GM19438 (cell line): ENCODE measurements at regions not wholly inside any gene's neighbourhood (a gene's known extent, or its start where the extent isn't known, plus 50 kb on each side); places are given as distances from the start of the nearest gene placed in this dataset.

Experiments used
- ATAC-seq: cut with Tn5 transposase; IDR thresholded peaks from one replicate; pipeline ENCODE4 v1.9.1; 2021; ENCODE audit warnings: low read depth; ENCODE audit not compliant: unreplicated experiment

DNA sequence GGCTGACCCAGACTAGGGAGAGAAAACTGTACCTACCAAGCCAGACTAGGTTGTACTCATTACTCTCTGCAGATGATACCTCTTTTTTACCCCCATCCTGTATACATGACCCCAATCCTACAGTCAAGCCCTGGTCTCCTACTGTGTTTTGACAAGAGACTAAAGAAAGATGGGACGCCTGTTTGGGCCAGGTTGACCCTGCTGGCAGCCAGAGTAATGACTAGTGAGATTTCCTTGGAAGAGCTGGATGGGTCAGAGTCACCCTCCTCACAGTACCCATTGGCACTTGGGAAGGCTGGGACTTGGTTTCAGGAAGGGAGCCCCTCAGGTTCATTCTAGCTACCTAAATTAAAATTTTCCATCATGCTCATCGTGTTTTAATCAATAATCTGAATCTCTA, 89.7 kb upstream of the NR4A3 start:
- no peak for ATAC-seq

DNA sequence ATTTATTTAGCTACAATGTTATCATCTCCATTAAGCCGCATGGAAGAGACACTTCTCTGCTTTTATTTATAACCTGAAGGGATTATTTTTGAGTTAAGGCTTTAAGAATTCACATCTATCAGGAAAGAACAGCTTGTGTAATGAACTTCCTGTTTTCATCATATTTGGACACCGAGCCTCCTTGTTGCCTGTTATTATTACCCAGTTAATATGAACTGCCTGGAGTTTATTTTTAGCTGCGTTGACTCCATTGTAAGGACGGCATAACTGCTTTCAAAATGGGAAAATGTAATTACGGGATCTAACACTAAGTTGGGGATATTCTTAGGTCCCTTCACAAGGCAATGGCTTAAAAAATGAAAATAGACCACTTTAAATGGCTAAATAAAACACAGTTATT, 89.0 kb upstream of the NR4A3 start:
- ATAC-seq: no peak

DNA sequence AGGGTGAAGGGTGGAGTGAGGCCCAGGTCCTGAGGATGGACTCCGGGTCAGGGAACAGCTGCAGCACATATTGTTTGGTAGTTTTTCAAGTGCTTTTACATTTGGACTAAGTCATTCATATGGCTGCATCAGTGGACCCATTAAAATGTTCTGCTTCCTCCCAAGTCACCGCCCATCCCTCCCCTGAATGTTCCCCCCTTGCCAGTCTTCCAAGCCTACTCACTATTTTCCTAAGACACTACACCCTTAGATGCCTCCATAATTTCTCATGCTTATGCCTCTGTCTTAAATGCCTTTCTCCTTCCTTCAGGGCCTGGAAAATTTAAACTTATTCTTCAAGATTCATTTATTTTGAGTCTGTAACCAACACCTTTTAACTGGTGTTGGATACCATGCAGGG, 86.6 kb upstream of the NR4A3 start:
- no peak for ATAC-seq

- ATAC-seq: no peak
Observed at GRCh38 chr9:99736291-99736690, 85.4 kb upstream of the NR4A3 start.

DNA sequence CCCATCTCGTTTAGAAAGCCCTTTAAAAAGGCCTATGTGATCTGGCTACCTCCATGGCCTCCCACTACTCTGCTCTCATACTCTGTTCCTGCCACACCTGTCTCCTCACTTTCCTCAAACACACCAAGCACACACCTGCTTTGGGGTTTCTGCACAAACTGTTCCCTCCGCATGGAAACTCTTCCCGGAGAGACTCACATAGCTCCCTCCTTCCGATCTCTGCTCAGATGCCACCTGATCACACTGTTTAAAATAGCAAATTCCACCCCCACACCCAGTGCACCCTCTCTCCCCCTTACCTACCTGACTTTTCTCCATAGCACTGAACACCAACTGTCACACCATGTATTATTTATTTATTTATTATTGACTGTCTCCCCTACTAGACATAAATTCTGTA, 84.0 kb upstream of the NR4A3 start:
- ATAC-seq: no peak

GRCh38 chr9:99743006-99743405, 78.7 kb upstream of the NR4A3 start:
- ATAC-seq: no peak

- ATAC-seq: no peak
Observed at GRCh38 chr9:99743455-99743854, 78.2 kb upstream of the NR4A3 start.

DNA sequence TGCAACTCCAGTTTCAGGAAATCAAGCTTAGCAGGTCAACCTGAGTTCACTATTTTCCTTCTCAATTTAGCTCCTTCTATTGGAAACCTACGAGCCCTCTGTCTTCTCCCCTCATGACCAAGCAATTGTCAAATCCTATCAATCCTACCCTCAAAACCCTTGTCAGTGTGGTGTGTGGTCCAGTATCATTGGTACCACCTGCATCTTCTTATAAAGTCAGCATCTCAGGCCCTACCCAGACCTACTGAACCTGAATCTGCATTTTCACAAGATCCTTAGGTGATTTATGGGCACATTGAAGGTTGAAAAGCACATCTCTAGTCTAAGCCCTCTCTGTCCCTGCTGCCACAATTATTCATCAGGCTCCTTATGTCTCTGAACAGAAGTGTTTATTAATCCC, 77.6 kb upstream of the NR4A3 start:
- no peak for ATAC-seq

- no peak for ATAC-seq
Observed at GRCh38 chr9:99745085-99745484, 76.6 kb upstream of the NR4A3 start.

GRCh38 chr9:99746406-99746805, 75.3 kb upstream of the NR4A3 start:
- no peak for ATAC-seq

- no peak for ATAC-seq
Observed at GRCh38 chr9:99748266-99748665, 73.4 kb upstream of the NR4A3 start.

DNA sequence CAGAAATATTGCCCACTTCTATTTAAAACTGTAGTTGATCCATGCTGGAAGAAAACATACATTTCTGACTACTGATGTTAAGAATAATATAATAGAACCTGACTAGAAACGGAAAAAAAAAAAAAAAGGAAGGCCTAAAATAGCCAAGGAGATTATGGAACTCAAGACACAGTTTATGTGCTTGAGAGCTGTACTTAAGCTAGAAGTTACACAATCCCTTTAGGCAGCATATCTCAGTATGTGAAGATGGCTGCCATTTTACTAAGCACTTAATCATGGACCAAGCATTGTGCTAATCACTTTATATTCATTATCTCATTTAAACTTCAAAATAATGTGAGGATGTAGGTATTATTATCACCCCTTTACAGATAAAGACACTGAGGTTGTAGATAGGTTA, 73.0 kb upstream of the NR4A3 start:
- ATAC-seq: no peak

GRCh38 chr9:99749641-99750040, 72.0 kb upstream of the NR4A3 start:
- ATAC-seq: no peak

GRCh38 chr9:99750526-99750925, 71.2 kb upstream of the NR4A3 start:
- ATAC-seq: no peak

DNA sequence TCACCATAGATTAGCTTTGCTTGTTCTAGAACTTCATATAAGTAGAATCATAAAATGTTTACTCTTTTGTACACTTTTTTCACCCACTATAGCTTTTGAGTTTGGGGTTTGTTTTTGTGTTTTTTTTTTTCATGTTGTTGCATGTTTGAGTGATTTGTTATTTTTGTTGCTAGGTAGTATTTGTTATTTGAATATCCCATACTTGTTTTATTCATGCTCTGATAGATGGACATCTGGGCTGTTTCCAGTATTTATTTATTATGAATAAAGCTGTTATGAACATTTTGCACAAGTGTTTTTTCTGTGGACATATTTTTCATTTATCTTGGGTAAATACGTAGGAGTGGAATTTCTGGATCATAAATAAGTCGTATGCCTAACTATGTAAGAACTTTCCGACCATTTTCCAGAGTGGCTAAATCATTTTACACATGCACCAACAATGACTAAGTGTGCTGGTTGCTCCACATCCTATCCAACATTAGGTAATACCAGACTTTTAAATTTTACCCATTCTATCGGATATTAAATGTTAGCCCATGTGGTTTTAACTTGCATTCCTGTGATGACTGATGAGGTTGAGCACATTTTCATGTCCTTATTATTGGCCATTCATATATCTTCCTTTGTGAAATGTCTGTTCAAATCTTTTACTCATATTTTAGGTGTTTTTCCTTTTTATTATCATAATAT, 69.1 kb upstream of the NR4A3 start:
- ATAC-seq: no peak

GRCh38 chr9:99753436-99753835, 68.2 kb upstream of the NR4A3 start:
- no peak for ATAC-seq

DNA sequence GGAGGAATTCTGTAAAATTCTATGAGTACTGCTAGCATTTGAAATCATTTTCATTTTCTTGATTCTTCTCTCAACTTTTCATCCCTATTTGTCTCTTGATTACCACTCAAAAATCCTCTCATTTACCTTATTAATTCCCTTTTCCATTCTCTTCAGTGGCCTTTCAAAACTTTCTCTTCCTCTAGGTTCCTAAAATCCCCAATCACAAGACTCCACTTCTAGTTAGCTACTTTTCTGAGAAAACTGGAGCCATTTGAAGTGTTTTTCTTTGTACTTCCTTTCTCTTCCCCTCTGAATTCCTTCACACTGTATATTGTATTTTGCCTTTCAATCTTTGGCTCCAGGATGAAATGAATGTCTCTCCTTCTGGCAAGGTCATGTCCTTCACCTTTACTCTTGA, 61.3 kb upstream of the NR4A3 start:
- no peak for ATAC-seq

DNA sequence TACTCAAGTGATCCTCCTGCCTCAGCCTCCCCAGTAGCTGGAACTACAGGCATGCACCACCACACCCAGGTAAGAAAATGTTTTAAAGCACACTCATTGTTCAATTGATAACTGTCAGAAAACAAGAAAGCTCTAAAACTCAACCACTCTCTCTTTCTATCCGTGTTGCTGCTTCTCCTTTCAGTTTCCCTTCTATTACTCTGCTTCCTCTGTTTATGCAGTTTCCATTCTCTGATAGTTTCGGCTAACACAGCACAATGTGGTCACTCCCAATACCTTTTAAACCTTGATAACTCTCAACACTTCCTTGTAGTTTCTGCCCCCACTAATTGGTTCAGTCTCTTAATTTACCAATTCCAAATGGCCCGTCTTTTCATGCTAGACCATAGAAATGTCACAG, 59.2 kb upstream of the NR4A3 start:
- ATAC-seq: peak; percentile 100
